H9 (cell line): ENCODE measurements at regions not wholly inside any gene's neighbourhood (a gene's known extent, or its start where the extent isn't known, plus 50 kb on each side); places are given as distances from the start of the nearest gene placed in this dataset.
A peak's percentile ranks its signal among the peaks of the same experiment; 100 is the strongest.

Experiments
- DNase-seq: peaks from one replicate; pipeline ENCODE4 v3.0.0-alpha.2; 2017
- H2AFZ ChIP-seq: one replicate; pipeline ENCODE4 v1.6.1; 2013; ENCODE audit warnings: mild to moderate bottlenecking, low read length, control low read depth, moderate library complexity
- H2AK5ac ChIP-seq: 2 replicates; pipeline ENCODE4 v1.6.1; 2013; ENCODE audit warnings: low read length, control low read depth, mixed read lengths; ENCODE audit not compliant: insufficient read length
- H2BK120ac ChIP-seq: one replicate; pipeline ENCODE4 v1.6.1; 2013; ENCODE audit warnings: low read depth, mild to moderate bottlenecking, low read length, control low read depth, inconsistent platforms; ENCODE audit not compliant: poor library complexity, severe bottlenecking
- H2BK12ac ChIP-seq: 2 replicates; pipeline ENCODE4 v1.6.1; 2013; ENCODE audit warnings: low read length, control low read depth, mixed read lengths, low read depth; ENCODE audit not compliant: insufficient read length
- H2BK15ac ChIP-seq: 2 replicates; pipeline ENCODE4 v1.6.1; 2013; ENCODE audit warnings: low read depth, low read length, control low read depth
- H2BK20ac ChIP-seq: one replicate; pipeline ENCODE4 v1.6.1; 2013; ENCODE audit warnings: low read depth, mild to moderate bottlenecking, low read length, control low read depth, inconsistent platforms; ENCODE audit not compliant: poor library complexity, severe bottlenecking
- H2BK5ac ChIP-seq: 2 replicates; pipeline ENCODE4 v1.6.1; 2013; ENCODE audit warnings: low read length, control low read depth, mixed read lengths; ENCODE audit not compliant: insufficient read length
- H3K14ac ChIP-seq: 2 replicates; pipeline ENCODE4 v1.6.1; 2013; ENCODE audit warnings: low read length, control low read depth; ENCODE audit not compliant: insufficient read depth
- H3K18ac ChIP-seq: 2 replicates; pipeline ENCODE4 v1.6.1; 2013; ENCODE audit warnings: low read depth, mild to moderate bottlenecking, mixed read lengths, low read length, control low read depth; ENCODE audit not compliant: insufficient read length
- H3K23ac ChIP-seq: 2 replicates; pipeline ENCODE4 v1.6.1; 2013; ENCODE audit warnings: low read length, control low read depth, mixed read lengths, low read depth; ENCODE audit not compliant: insufficient read length
- H3K23me2 ChIP-seq: 2 replicates; pipeline ENCODE4 v1.6.1; 2013; ENCODE audit warnings: low read depth, mild to moderate bottlenecking, mixed read lengths, low read length, control low read depth; ENCODE audit not compliant: insufficient read length, poor library complexity, severe bottlenecking
- H3K27ac ChIP-seq: 2 replicates; pipeline ENCODE4 v1.5.1; 2013; ENCODE audit warnings: low read length, control low read depth, mixed read lengths, low read depth; ENCODE audit not compliant: insufficient read length
- H3K27me3 ChIP-seq: 2 replicates; pipeline ENCODE4 v1.6.1; 2013; ENCODE audit warnings: low read length, control low read depth, inconsistent platforms; ENCODE audit not compliant: insufficient read depth
- H3K4ac ChIP-seq: 2 replicates; pipeline ENCODE4 v1.6.1; 2013; ENCODE audit warnings: low read depth, mild to moderate bottlenecking, control low read depth, inconsistent platforms, low read length, moderate library complexity
- H3K4me1 ChIP-seq: 2 replicates; pipeline ENCODE4 v1.6.1; 2013; ENCODE audit warnings: low read length, control low read depth, inconsistent platforms; ENCODE audit not compliant: insufficient read depth
- H3K4me2 ChIP-seq: 2 replicates; pipeline ENCODE4 v1.6.1; 2013; ENCODE audit warnings: low read length, control low read depth, mixed read lengths; ENCODE audit not compliant: insufficient read length, insufficient read depth
- H3K56ac ChIP-seq: 2 replicates; pipeline ENCODE4 v1.6.1; 2013; ENCODE audit warnings: low read depth, mild to moderate bottlenecking, mixed read lengths, low read length, control low read depth; ENCODE audit not compliant: insufficient read length
- H3K79me1 ChIP-seq: 2 replicates; pipeline ENCODE4 v1.6.1; 2013; ENCODE audit warnings: low read depth, mild to moderate bottlenecking, moderate library complexity, low read length, control low read depth, inconsistent platforms; ENCODE audit not compliant: insufficient read depth, poor library complexity, severe bottlenecking
- H3K79me2 ChIP-seq: 2 replicates; pipeline ENCODE4 v1.6.1; 2013; ENCODE audit warnings: low read length, control low read depth, inconsistent platforms; ENCODE audit not compliant: insufficient read depth
- H3K9ac ChIP-seq: 2 replicates; pipeline ENCODE4 v1.6.1; 2013; ENCODE audit warnings: low read length, control low read depth, mixed read lengths; ENCODE audit not compliant: insufficient read length; ENCODE audit errors: extremely low read depth
- H3K9me3 ChIP-seq: one replicate; pipeline ENCODE4 v1.6.1; 2013; ENCODE audit warnings: low read depth, low read length, inconsistent platforms; ENCODE audit not compliant: control insufficient read depth
- H3T11ph ChIP-seq: one replicate; pipeline ENCODE4 v1.6.1; 2013; ENCODE audit warnings: mild to moderate bottlenecking, low read length, control low read depth, inconsistent platforms
- H4K20me1 ChIP-seq: one replicate; pipeline ENCODE4 v1.6.1; 2013; ENCODE audit not compliant: control insufficient read depth, insufficient read length, insufficient read depth
- H4K5ac ChIP-seq: 2 replicates; pipeline ENCODE4 v1.6.1; 2013; ENCODE audit warnings: low read depth, mild to moderate bottlenecking, mixed read lengths, low read length, control low read depth; ENCODE audit not compliant: insufficient read length
- H4K8ac ChIP-seq: replicated peaks from 2 replicates; pipeline ENCODE4 v1.6.1; 2013; ENCODE audit warnings: low read length, control low read depth, mixed read lengths, low read depth; ENCODE audit not compliant: insufficient read length
- H4K91ac ChIP-seq: 2 replicates; pipeline ENCODE4 v1.6.1; 2013; ENCODE audit warnings: low read depth, mild to moderate bottlenecking, moderate library complexity, mixed read lengths, low read length, control low read depth; ENCODE audit not compliant: insufficient read length
- H3K27ac Mint-ChIP-seq, 3 experiments: 2 replicates in 2 of 3; 3 replicates in 1 of 3; pipeline ENCODE4 v1.8.0; 2020 to 2021; ENCODE audit warnings: mixed read lengths in 3 of 3, mild to moderate bottlenecking in 1 of 3, moderate library complexity in 1 of 3
- H3K27me3 Mint-ChIP-seq: 2 replicates; pipeline ENCODE4 v1.8.0; 2021; ENCODE audit warnings: low read depth, mild to moderate bottlenecking, moderate library complexity, mixed read lengths
- H3K36me3 Mint-ChIP-seq, 3 experiments: 2 replicates in 2 of 3; 3 replicates in 1 of 3; pipeline ENCODE4 v1.8.0; 2020 to 2021; ENCODE audit warnings: low read depth in 3 of 3, mixed read lengths in 3 of 3; ENCODE audit not compliant: insufficient read depth in 1 of 3
- H3K4me1 Mint-ChIP-seq, 2 experiments: 2 replicates each; pipeline ENCODE4 v1.8.0; 2020; ENCODE audit warnings: mixed read lengths in 2 of 2
- H3K4me3 Mint-ChIP-seq, 2 experiments: 2 replicates in 1 of 2; 3 replicates in 1 of 2; pipeline ENCODE4 v1.8.0; 2020 to 2021; ENCODE audit warnings: mild to moderate bottlenecking in 2 of 2, mixed read lengths in 2 of 2, moderate library complexity in 1 of 2
- H3K9me3 Mint-ChIP-seq, 2 experiments: 2 replicates in 1 of 2; 3 replicates in 1 of 2; pipeline ENCODE4 v1.8.0; 2020; ENCODE audit warnings: mild to moderate bottlenecking in 2 of 2, mixed read lengths in 2 of 2, moderate library complexity in 1 of 2
- CTCF ChIP-seq: fragments of 200-600 bp; sonication (generic); conservative IDR thresholded peaks from 3 replicates; pipeline ENCODE4 v1.8.0; 2021; ENCODE audit warnings: antibody characterized with exemption, mild to moderate bottlenecking
- WGBS: extraction: QIAGEN DNeasy Blood & Tissue Kit; methylation state at CpG from one replicate; pipeline ENCODE4 v1.1.7; 2013; ENCODE audit warnings: missing lambda C conversion rate, low lambda C conversion rate, mixed read lengths; ENCODE audit not compliant: insufficient read length; ENCODE audit errors: extremely low coverage; 5-methylcytosine and 5-hydroxymethylcytosine counted together

GRCh38 chr3:165343185-165343584, 147.0 kb upstream of the SLITRK3 start:
- H4K20me1 ChIP-seq, result no peaks in the 10 kb centered on the region
- H3K14ac ChIP-seq, result no peak overlapping the region
- no peaks in the 10 kb centered on the region for H3K9me3 Mint-ChIP-seq
- no peak overlapping the region for H2BK20ac ChIP-seq
- no peaks in the 10 kb centered on the region for H3K79me2 ChIP-seq
- no peak overlapping the region for H3K4ac ChIP-seq
- no CpG with 5 or more reads among the region's 1 CpG for WGBS
- no peaks in the 10 kb centered on the region for H3K4me1 ChIP-seq
- peak overlapping the region; percentile 17 for H3T11ph ChIP-seq
- H3K79me1 ChIP-seq, result no peaks in the 10 kb centered on the region
- no peak overlapping the region for H3K18ac ChIP-seq
- H2AK5ac ChIP-seq, result no peak overlapping the region
- no peak overlapping the region for H2BK120ac ChIP-seq
- H4K5ac ChIP-seq, result no peak overlapping the region
- peak overlapping the region in 1 of 3 experiments; percentile 69; a peak in 2 of 7 replicates for H3K27ac Mint-ChIP-seq
- no peak overlapping the region for H4K91ac ChIP-seq
- H3K27ac ChIP-seq, result no peak overlapping the region
- no peak overlapping the region for H3K9ac ChIP-seq
- no peak overlapping the region for H3K56ac ChIP-seq
- TF ChIP-seq CTCF, result no peak
- no peak overlapping the region for H4K8ac ChIP-seq
- no peaks in the 10 kb centered on the region for H3K27me3 Mint-ChIP-seq
- no peaks in the 10 kb centered on the region for H3K9me3 ChIP-seq
- H2AFZ ChIP-seq, result no peak overlapping the region
- H3K23me2 ChIP-seq, result no peaks in the 10 kb centered on the region
- no peak overlapping the region for H3K4me2 ChIP-seq
- H2BK15ac ChIP-seq, result no peak overlapping the region
- H3K36me3 Mint-ChIP-seq, result no peaks in the 10 kb centered on the region; a peak in 1 of 7 replicates
- H2BK5ac ChIP-seq, result no peak overlapping the region
- no peaks in the 10 kb centered on the region for H3K27me3 ChIP-seq
- no peak overlapping the region for H3K4me3 Mint-ChIP-seq
- no peak for DNase-seq
- peaks cover 3 to 4% of the 10 kb centered on the region in 2 experiments; a peak in 3 of 4 replicates for H3K4me1 Mint-ChIP-seq
- H3K23ac ChIP-seq, result no peak overlapping the region
- no peak overlapping the region for H2BK12ac ChIP-seq
